Caco-2 (cell line): ENCODE measurements at regions not wholly inside any gene's neighbourhood (a gene's known extent, or its start where the extent isn't known, plus 50 kb on each side); places are given as distances from the start of the nearest gene placed in this dataset.

Experiments
- BruUV-seq: library from RNA; stranded (reverse); fragments of 400-500 nt; replicated peaks from 2 replicates; lab custom pipeline; 2021; lab: Mats Ljungman, UMichigan
- CTCF ChIA-PET: fragments of 300-600 bp; sonication (Branson Sonifier 250); formaldehyde crosslinking; loops from one replicate; lab custom pipeline; 2022; ENCODE audit warnings: antibody characterized with exemption; lab: Charles Lee
- POLR2A ChIA-PET: fragments of 300-600 bp; sonication (Branson Sonifier 250); formaldehyde crosslinking; loops from one replicate; lab custom pipeline; 2022; ENCODE audit warnings: antibody characterized with exemption; lab: Charles Lee
- DNase-seq, 2 experiments: peaks; one replicate each; pipeline versions ENCODE4 v3.0.0 to v3.0.0-alpha.2; 2020 to 2022
- H3K27me3 ChIP-seq: replicated peaks from 2 replicates; pipeline ENCODE4 v1.6.0; 2011; ENCODE audit warnings: low read length; ENCODE audit not compliant: control insufficient read depth, insufficient read depth
- H3K36me3 ChIP-seq: 2 replicates; pipeline ENCODE4 v1.5.1; 2011; ENCODE audit warnings: low read length; ENCODE audit not compliant: control insufficient read depth, insufficient read depth
- H3K4me1 ChIP-seq: fragments of 250-450 bp; sonication (Bioruptor Pico); 2 replicates; pipeline ENCODE4 v1.5.1; 2020; ENCODE audit warnings: mild to moderate bottlenecking
- H3K4me3 ChIP-seq: 2 replicates; pipeline ENCODE4 v1.5.1; 2011; ENCODE audit warnings: low read depth, mild to moderate bottlenecking, control low read depth, low read length
- H3K9me3 ChIP-seq: fragments of 250-450 bp; sonication (Bioruptor Pico); 2 replicates; pipeline ENCODE4 v1.5.1; 2020; ENCODE audit warnings: mild to moderate bottlenecking, moderate library complexity
- H3K27ac Mint-ChIP-seq: one replicate; pipeline ENCODE4 v1.8.0; 2022; ENCODE audit warnings: mixed read lengths; ENCODE audit not compliant: unreplicated experiment
- H3K27me3 Mint-ChIP-seq: one replicate; pipeline ENCODE4 v1.8.0; 2022; ENCODE audit warnings: mixed read lengths; ENCODE audit not compliant: insufficient read depth, unreplicated experiment
- H3K36me3 Mint-ChIP-seq: one replicate; pipeline ENCODE4 v1.8.0; 2022; ENCODE audit warnings: mild to moderate bottlenecking, mixed read lengths; ENCODE audit not compliant: insufficient read depth, unreplicated experiment
- H3K4me1 Mint-ChIP-seq: one replicate; pipeline ENCODE4 v1.8.0; 2022; ENCODE audit warnings: low read depth, mixed read lengths; ENCODE audit not compliant: unreplicated experiment
- H3K4me3 Mint-ChIP-seq: one replicate; pipeline ENCODE4 v1.8.0; 2022; ENCODE audit warnings: mild to moderate bottlenecking, moderate library complexity, mixed read lengths; ENCODE audit not compliant: unreplicated experiment
- H3K9me3 Mint-ChIP-seq: one replicate; pipeline ENCODE4 v1.8.0; 2022; ENCODE audit warnings: mixed read lengths; ENCODE audit not compliant: unreplicated experiment
- intact Hi-C: fragments of 100-400 bp; cut with micrococcal nuclease; formaldehyde crosslinking; loops from one replicate; pipeline ENCODE4 v1.10.0; 2022; ENCODE audit not compliant: unreplicated experiment
- TF ChIP-seq, protein P1 (sequence below), 2 experiments: fragments of 200-600 bp in 1 of 2; IDR thresholded peaks; 1 replicate in 1 of 2; 2 replicates in 1 of 2; pipeline versions ENCODE4 v1.5.1 to v1.8.0; 2011 to 2022; ENCODE audit warnings: antibody characterized with exemption in 1 of 2, control low read depth in 1 of 2, inconsistent platforms in 1 of 2, low read depth in 1 of 2, low read length in 1 of 2, mild to moderate bottlenecking in 1 of 2, moderate library complexity in 1 of 2; ENCODE audit not compliant: insufficient read depth in 1 of 2, severe bottlenecking in 1 of 2, unreplicated experiment in 1 of 2

DNA sequence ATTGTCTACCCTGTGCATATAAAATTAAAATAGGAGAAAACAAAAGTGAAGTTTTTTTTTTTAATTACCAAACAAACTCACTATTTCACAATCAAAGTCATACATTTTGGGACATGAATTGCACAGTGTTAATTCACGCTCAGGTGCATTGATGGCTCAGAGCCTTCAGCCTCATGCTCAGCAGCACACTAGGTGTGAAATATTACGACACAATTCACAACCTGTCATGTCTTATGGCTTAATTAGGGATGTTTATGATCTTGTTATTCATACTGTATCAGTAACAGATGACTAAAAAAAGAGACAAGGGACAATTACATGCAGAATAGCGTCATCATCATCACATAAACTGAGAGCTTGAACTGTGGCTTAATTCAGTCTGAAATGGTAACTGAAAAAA is 2005.5 kb upstream of the PCDH20 start:
- BruUV-seq, result no TSS peak
- Histone ChIP-seq H3K4me1 (0 out of 2 replicates have a peak, but pooled peaks cover 3% of the 10 kb centered on the region), H3K4me3 (no peak overlapping the region), H3K27me3 (no peaks in the 10 kb centered on the region), H3K36me3 (no peaks in the 10 kb centered on the region), H3K9me3 (no peaks in the 10 kb centered on the region)
- no peak overlapping the region for H3K27ac Mint-ChIP-seq
- intact Hi-C loops, result no loop called here
- H3K4me1 Mint-ChIP-seq, result no peaks in the 10 kb centered on the region
- no peak for DNase-seq
- ChIA-PET CTCF (no interaction called here), POLR2A (no interaction called here)
- H3K9me3 Mint-ChIP-seq, result peaks cover 7% of the 10 kb centered on the region
- H3K27me3 Mint-ChIP-seq, result no peaks in the 10 kb centered on the region
- TF ChIP-seq, protein P1, sequence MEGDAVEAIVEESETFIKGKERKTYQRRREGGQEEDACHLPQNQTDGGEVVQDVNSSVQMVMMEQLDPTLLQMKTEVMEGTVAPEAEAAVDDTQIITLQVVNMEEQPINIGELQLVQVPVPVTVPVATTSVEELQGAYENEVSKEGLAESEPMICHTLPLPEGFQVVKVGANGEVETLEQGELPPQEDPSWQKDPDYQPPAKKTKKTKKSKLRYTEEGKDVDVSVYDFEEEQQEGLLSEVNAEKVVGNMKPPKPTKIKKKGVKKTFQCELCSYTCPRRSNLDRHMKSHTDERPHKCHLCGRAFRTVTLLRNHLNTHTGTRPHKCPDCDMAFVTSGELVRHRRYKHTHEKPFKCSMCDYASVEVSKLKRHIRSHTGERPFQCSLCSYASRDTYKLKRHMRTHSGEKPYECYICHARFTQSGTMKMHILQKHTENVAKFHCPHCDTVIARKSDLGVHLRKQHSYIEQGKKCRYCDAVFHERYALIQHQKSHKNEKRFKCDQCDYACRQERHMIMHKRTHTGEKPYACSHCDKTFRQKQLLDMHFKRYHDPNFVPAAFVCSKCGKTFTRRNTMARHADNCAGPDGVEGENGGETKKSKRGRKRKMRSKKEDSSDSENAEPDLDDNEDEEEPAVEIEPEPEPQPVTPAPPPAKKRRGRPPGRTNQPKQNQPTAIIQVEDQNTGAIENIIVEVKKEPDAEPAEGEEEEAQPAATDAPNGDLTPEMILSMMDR (IDR thresholded peaks at IDR 0.05; ENCODE audit: insufficient read depth in 1 of 2, low read depth in 1 of 2, low read length in 1 of 2, severe bottlenecking in 1 of 2, unreplicated experiment in 1 of 2), result no peak
- no peak overlapping the region for H3K4me3 Mint-ChIP-seq
- no peaks in the 10 kb centered on the region for H3K36me3 Mint-ChIP-seq

DNA sequence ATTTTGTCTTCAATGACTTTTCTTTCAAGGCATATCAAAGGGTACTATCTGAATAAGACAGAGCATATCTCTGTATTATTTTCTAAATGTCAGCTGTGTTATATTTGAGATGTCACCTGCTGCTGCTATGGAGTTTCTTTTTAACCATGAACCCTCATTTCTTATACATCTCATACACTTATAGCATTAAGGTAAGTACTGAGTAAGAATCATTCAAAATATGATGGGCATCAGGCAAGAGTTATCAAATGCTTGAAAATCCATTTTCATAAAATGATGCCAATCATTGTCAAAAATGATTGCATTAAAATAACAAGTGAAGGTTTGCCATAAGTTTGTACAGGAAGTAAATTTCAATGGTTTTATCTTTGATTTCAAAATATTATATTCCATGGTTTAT is 2005.0 kb upstream of the PCDH20 start:
- Histone ChIP-seq H3K4me3 (no peak overlapping the region), H3K9me3 (no peaks in the 10 kb centered on the region), H3K4me1 (0 out of 2 replicates have a peak, but pooled peaks cover 3% of the 10 kb centered on the region), H3K36me3 (no peaks in the 10 kb centered on the region), H3K27me3 (no peaks in the 10 kb centered on the region)
- Mint-ChIP-seq H3K27me3 (no peaks in the 10 kb centered on the region), H3K4me3 (no peak overlapping the region), H3K27ac (no peak overlapping the region), H3K36me3 (no peaks in the 10 kb centered on the region), H3K4me1 (no peaks in the 10 kb centered on the region), H3K9me3 (peaks cover 3% of the 10 kb centered on the region)
- no peak for DNase-seq
- TF ChIP-seq, protein P1 (IDR thresholded peaks at IDR 0.05; ENCODE audit: insufficient read depth in 1 of 2, low read depth in 1 of 2, low read length in 1 of 2, severe bottlenecking in 1 of 2, unreplicated experiment in 1 of 2), result no peak
- POLR2A ChIA-PET, result no interaction called here
- intact Hi-C loops, result no loop called here
- no TSS peak for BruUV-seq
- CTCF ChIA-PET, result no interaction called here

DNA sequence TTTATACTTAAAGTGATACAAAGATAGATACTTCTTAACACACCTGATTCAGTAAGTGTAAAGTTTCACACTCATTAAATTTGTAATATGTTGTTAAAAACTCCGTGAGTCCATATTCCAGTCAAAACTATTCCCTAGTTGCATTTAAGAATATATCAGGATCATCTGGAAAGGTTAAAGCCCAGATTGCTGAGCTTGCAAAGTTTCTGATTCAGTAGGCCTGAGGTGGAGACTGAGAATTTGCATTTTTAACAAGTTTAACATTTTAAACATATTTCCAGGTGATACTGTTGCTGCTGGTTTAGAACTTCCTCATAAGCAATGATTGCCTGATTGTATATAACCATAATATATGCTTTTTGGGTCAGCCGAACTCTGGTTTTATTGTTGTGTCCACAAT is 1998.6 kb upstream of the PCDH20 start:
- DNase-seq, result no peak
- BruUV-seq, result no TSS peak
- Histone ChIP-seq H3K9me3 (no peaks in the 10 kb centered on the region), H3K4me3 (no peak overlapping the region), H3K36me3 (no peaks in the 10 kb centered on the region), H3K4me1 (no peaks in the 10 kb centered on the region), H3K27me3 (no peaks in the 10 kb centered on the region)
- TF ChIP-seq, protein P1 (IDR thresholded peaks at IDR 0.05; ENCODE audit: insufficient read depth in 1 of 2, low read depth in 1 of 2, low read length in 1 of 2, severe bottlenecking in 1 of 2, unreplicated experiment in 1 of 2), result no peak
- H3K9me3 Mint-ChIP-seq, result no peaks in the 10 kb centered on the region
- no peaks in the 10 kb centered on the region for H3K36me3 Mint-ChIP-seq
- H3K4me3 Mint-ChIP-seq, result no peak overlapping the region
- H3K27ac Mint-ChIP-seq, result no peak overlapping the region
- CTCF ChIA-PET, result no interaction called here
- intact Hi-C loops, result no loop called here
- POLR2A ChIA-PET, result no interaction called here
- no peaks in the 10 kb centered on the region for H3K4me1 Mint-ChIP-seq
- no peaks in the 10 kb centered on the region for H3K27me3 Mint-ChIP-seq
